ENCODE measurements at regions not wholly inside any gene's neighbourhood (a gene's known extent, or its start where the extent isn't known, plus 50 kb on each side); places are given as distances from the start of the nearest gene placed in this dataset.

DNA sequence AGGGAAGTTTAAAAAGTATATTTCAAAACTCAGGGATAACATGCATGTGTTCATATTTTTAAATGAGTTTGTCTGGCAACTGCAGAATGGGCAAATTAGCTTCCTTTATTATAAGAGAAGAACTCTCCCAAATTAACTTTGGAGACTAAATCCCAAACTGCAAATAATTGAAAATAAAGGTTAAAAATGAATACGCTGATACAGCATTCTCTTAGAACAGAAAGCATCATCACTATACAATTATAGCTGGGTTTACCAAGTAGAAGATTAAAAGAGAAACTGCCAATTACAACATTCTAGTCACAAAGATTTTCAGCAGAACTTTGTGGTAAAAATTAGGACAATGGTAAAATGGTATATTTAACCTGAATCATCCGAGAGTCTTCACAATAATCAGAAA is 73.3 kb downstream of the OLFM4 start:
- TF ChIP-seq, protein P1, sequence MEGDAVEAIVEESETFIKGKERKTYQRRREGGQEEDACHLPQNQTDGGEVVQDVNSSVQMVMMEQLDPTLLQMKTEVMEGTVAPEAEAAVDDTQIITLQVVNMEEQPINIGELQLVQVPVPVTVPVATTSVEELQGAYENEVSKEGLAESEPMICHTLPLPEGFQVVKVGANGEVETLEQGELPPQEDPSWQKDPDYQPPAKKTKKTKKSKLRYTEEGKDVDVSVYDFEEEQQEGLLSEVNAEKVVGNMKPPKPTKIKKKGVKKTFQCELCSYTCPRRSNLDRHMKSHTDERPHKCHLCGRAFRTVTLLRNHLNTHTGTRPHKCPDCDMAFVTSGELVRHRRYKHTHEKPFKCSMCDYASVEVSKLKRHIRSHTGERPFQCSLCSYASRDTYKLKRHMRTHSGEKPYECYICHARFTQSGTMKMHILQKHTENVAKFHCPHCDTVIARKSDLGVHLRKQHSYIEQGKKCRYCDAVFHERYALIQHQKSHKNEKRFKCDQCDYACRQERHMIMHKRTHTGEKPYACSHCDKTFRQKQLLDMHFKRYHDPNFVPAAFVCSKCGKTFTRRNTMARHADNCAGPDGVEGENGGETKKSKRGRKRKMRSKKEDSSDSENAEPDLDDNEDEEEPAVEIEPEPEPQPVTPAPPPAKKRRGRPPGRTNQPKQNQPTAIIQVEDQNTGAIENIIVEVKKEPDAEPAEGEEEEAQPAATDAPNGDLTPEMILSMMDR (IDR thresholded peaks at IDR 0.05), result no peak
- Histone ChIP-seq H3K4me1 (no peaks in the 10 kb centered on the region), H3K27ac (no peak overlapping the region), H3K4me3 (no peak overlapping the region), H3K9me3 (no peaks in the 10 kb centered on the region), H3K36me3 (ENCODE audit: insufficient read depth in 1 of 2, low read depth in 1 of 2) (no peaks in the 10 kb centered on the region), H3K27me3 (ENCODE audit: insufficient read depth in 3 of 3, low read length in 2 of 3) (peaks cover 0 to 2% (median 0%) of the 10 kb centered on the region in 3 donors)
- 86 to 95% (median 89%) methylated on average over 2 of the region's 2 CpGs for WGBS, 3 donors
- intact Hi-C loops (cut with DNase I), result no loop called here
- ATAC-seq (no peak), DNase-seq (no peak)

GRCh38 chr13:53104136-53104535 is 75.5 kb downstream of the OLFM4 start:
- H3K4me1 ChIP-seq, result no peaks in the 10 kb centered on the region
- H3K27ac ChIP-seq, result no peak overlapping the region
- WGBS, 3 donors, result 57 to 69% (median 68%) methylated on average over 2 of the region's 2 CpGs
- DNase-seq (no peak), ATAC-seq (no peak)
- no peaks in the 10 kb centered on the region for H3K36me3 ChIP-seq (ENCODE audit: insufficient read depth in 1 of 2, low read depth in 1 of 2)
- peaks cover 0 to 2% (median 0%) of the 10 kb centered on the region in 3 donors for H3K27me3 ChIP-seq (ENCODE audit: insufficient read depth in 3 of 3, low read length in 2 of 3)
- intact Hi-C loops (cut with DNase I), result no loop called here
- no peaks in the 10 kb centered on the region for H3K9me3 ChIP-seq
- H3K4me3 ChIP-seq, result no peak overlapping the region
- TF ChIP-seq, protein P1 (IDR thresholded peaks at IDR 0.05), result no peak

- intact Hi-C loops (cut with DNase I), result no loop called here
- WGBS, 3 donors, result 75 to 76% (median 76%) methylated on average over 3 of the region's 3 CpGs
- Histone ChIP-seq H3K36me3 (ENCODE audit: insufficient read depth in 1 of 2, low read depth in 1 of 2) (no peaks in the 10 kb centered on the region), H3K27me3 (ENCODE audit: insufficient read depth in 3 of 3, low read length in 2 of 3) (peaks cover 0 to 2% (median 0%) of the 10 kb centered on the region in 3 donors), H3K4me3 (no peak overlapping the region), H3K4me1 (no peaks in the 10 kb centered on the region), H3K9me3 (no peaks in the 10 kb centered on the region), H3K27ac (no peak overlapping the region)
- TF ChIP-seq, protein P1 (IDR thresholded peaks at IDR 0.05), result no peak
- DNase-seq, result no peak
- ATAC-seq, result no peak
Measured at GRCh38 chr13:53105477-53105876, 76.9 kb downstream of the OLFM4 start.

GRCh38 chr13:53105890-53106289 is 77.3 kb downstream of the OLFM4 start:
- Histone ChIP-seq H3K9me3 (no peaks in the 10 kb centered on the region), H3K36me3 (ENCODE audit: insufficient read depth in 1 of 2, low read depth in 1 of 2) (no peaks in the 10 kb centered on the region), H3K4me1 (no peaks in the 10 kb centered on the region), H3K4me3 (no peak overlapping the region), H3K27me3 (ENCODE audit: insufficient read depth in 3 of 3, low read length in 2 of 3) (peaks cover 0 to 2% (median 0%) of the 10 kb centered on the region in 3 donors), H3K27ac (no peak overlapping the region)
- WGBS, 3 donors, result 74 to 79% (median 74%) methylated on average over 3 of the region's 3 CpGs
- intact Hi-C loops (cut with DNase I), result no loop called here
- DNase-seq, result no peak
- ATAC-seq, result no peak
- TF ChIP-seq, protein P1 (IDR thresholded peaks at IDR 0.05), result no peak

DNA sequence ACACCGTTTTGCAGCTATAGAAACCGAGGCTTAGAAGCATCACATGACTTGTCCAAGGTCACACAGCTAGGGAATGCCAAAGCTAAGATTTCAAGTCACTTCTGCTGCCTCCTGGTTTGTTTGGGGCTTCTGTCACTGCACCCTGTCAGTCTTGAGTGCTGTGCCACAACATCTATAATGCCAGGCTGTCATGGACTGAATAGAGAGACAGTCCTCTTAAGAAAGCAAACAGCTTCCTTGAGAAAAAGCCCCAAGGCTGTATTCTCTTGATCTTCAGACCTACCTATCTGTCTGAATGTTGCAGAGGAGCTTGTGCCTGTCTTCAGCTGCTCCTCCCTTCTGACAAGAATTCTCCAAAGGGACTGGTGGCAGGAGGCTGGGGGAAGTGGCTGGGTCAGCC is 81.6 kb downstream of the OLFM4 start:
- Histone ChIP-seq H3K27me3 (ENCODE audit: insufficient read depth in 3 of 3, low read length in 2 of 3) (no peaks in the 10 kb centered on the region), H3K4me3 (no peak overlapping the region), H3K4me1 (no peaks in the 10 kb centered on the region), H3K27ac (no peak overlapping the region), H3K9me3 (no peaks in the 10 kb centered on the region), H3K36me3 (ENCODE audit: insufficient read depth in 1 of 2, low read depth in 1 of 2) (no peaks in the 10 kb centered on the region)
- WGBS, 3 donors, result 67 to 82% (median 81%) methylated on average over 2 of the region's 2 CpGs
- ATAC-seq (no peak), DNase-seq (no peak)
- TF ChIP-seq, protein P1 (IDR thresholded peaks at IDR 0.05), result no peak
- intact Hi-C loops (cut with DNase I), result no loop called here

All from psoas muscle (tissue), 7 donors.